Retina (tissue), 1 donor: ENCODE measurements at regions not wholly inside any gene's neighbourhood (a gene's known extent, or its start where the extent isn't known, plus 50 kb on each side); places are given as distances from the start of the nearest gene placed in this dataset.
"Not testable (repeated sequence)": the region's sequence is repeated elsewhere in the genome, so short reads cannot be mapped to it uniquely, and the experiment has no call there.

Experiments
- DNase-seq: peaks from one replicate; pipeline ENCODE4 v3.0.0-alpha.2; 2016

- not testable (repeated sequence) for DNase-seq
These were observed 1048.3 kb downstream of the BCL11B start for GRCh38 chr14:98223710-98224109.

GRCh38 chr14:98226411-98226810, 1045.6 kb downstream of the BCL11B start:
- no peak for DNase-seq

GRCh38 chr14:98227000-98227726, 1044.8 kb downstream of the BCL11B start:
- no peak for DNase-seq

GRCh38 chr14:98227727-98228111, 1044.3 kb downstream of the BCL11B start:
- no peak for DNase-seq

GRCh38 chr14:98229656-98230366, 1042.2 kb downstream of the BCL11B start:
- DNase-seq: no peak

GRCh38 chr14:98230411-98230810, 1041.6 kb downstream of the BCL11B start:
- DNase-seq: no peak

- DNase-seq: no peak
These were observed 1040.8 kb downstream of the BCL11B start for GRCh38 chr14:98231210-98231609.

- DNase-seq: no peak
These were observed 1038.3 kb downstream of the BCL11B start for GRCh38 chr14:98233656-98234055.

GRCh38 chr14:98234208-98234607, 1037.8 kb downstream of the BCL11B start:
- no peak for DNase-seq

- no peak for DNase-seq
These were observed 1035.7 kb downstream of the BCL11B start for GRCh38 chr14:98236314-98236713.

GRCh38 chr14:98237939-98238338, 1034.1 kb downstream of the BCL11B start:
- no peak for DNase-seq

GRCh38 chr14:98240376-98240775, 1031.6 kb downstream of the BCL11B start:
- no peak for DNase-seq

- no peak for DNase-seq
These were observed 1029.1 kb downstream of the BCL11B start for GRCh38 chr14:98242903-98243302.

GRCh38 chr14:98243332-98243731, 1028.7 kb downstream of the BCL11B start:
- DNase-seq: no peak

GRCh38 chr14:98244162-98244948, 1027.6 kb downstream of the BCL11B start:
- no peak for DNase-seq

GRCh38 chr14:98244966-98245569, 1026.9 kb downstream of the BCL11B start:
- no peak for DNase-seq

GRCh38 chr14:98249057-98249456, 1022.9 kb downstream of the BCL11B start:
- DNase-seq: no peak

GRCh38 chr14:98249476-98249875, 1022.5 kb downstream of the BCL11B start:
- DNase-seq: no peak

- DNase-seq: no peak
These were observed 1019.2 kb downstream of the BCL11B start for GRCh38 chr14:98252820-98253219.

GRCh38 chr14:98259881-98260280, 1012.1 kb downstream of the BCL11B start:
- DNase-seq: no peak

- DNase-seq: no peak
These were observed 1009.4 kb downstream of the BCL11B start for GRCh38 chr14:98262566-98262965.

- no peak for DNase-seq
These were observed 1002.5 kb downstream of the BCL11B start for GRCh38 chr14:98269533-98269932.

- no peak for DNase-seq
These were observed 1001.8 kb downstream of the BCL11B start for GRCh38 chr14:98270201-98270600.
